ENCODE measurements at regions not wholly inside any gene's neighbourhood (a gene's known extent, or its start where the extent isn't known, plus 50 kb on each side); places are given as distances from the start of the nearest gene placed in this dataset.

- TF ChIP-seq, protein P1, sequence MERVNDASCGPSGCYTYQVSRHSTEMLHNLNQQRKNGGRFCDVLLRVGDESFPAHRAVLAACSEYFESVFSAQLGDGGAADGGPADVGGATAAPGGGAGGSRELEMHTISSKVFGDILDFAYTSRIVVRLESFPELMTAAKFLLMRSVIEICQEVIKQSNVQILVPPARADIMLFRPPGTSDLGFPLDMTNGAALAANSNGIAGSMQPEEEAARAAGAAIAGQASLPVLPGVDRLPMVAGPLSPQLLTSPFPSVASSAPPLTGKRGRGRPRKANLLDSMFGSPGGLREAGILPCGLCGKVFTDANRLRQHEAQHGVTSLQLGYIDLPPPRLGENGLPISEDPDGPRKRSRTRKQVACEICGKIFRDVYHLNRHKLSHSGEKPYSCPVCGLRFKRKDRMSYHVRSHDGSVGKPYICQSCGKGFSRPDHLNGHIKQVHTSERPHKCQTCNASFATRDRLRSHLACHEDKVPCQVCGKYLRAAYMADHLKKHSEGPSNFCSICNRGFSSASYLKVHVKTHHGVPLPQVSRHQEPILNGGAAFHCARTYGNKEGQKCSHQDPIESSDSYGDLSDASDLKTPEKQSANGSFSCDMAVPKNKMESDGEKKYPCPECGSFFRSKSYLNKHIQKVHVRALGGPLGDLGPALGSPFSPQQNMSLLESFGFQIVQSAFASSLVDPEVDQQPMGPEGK (CRISPR knock-in tag; IDR thresholded peaks at IDR 0.05; ENCODE audit: borderline replicate concordance): no peak
- TF ChIP-seq CSDC2 (CRISPR knock-in tag; IDR thresholded peaks at IDR 0.05): no peak
- no peak for TF ChIP-seq ZNF565 (CRISPR knock-in tag; conservative IDR thresholded peaks at IDR 0.05; ENCODE audit: low read depth)
- TF ChIP-seq ZNF70 (CRISPR knock-in tag; IDR thresholded peaks at IDR 0.05): no peak
- TF ChIP-seq, protein P2, sequence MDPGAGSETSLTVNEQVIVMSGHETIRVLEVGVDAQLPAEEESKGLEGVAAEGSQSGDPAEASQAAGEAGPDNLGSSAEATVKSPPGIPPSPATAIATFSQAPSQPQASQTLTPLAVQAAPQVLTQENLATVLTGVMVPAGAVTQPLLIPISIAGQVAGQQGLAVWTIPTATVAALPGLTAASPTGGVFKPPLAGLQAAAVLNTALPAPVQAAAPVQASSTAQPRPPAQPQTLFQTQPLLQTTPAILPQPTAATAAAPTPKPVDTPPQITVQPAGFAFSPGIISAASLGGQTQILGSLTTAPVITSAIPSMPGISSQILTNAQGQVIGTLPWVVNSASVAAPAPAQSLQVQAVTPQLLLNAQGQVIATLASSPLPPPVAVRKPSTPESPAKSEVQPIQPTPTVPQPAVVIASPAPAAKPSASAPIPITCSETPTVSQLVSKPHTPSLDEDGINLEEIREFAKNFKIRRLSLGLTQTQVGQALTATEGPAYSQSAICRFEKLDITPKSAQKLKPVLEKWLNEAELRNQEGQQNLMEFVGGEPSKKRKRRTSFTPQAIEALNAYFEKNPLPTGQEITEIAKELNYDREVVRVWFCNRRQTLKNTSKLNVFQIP (CRISPR knock-in tag; IDR thresholded peaks at IDR 0.05; ENCODE audit: borderline replicate concordance, low read depth): no peak
- no peak for TF ChIP-seq ZFP3 (CRISPR knock-in tag; IDR thresholded peaks at IDR 0.05)
- TF ChIP-seq PPARA (CRISPR knock-in tag; IDR thresholded peaks at IDR 0.05; ENCODE audit: borderline replicate concordance): no peak
- TF ChIP-seq ZFP30 (CRISPR knock-in tag; IDR thresholded peaks at IDR 0.05): no peak
- no peak for TF ChIP-seq GLIS3 (CRISPR knock-in tag; IDR thresholded peaks at IDR 0.05)
- TF ChIP-seq ARNTL (CRISPR knock-in tag; IDR thresholded peaks at IDR 0.05; ENCODE audit: borderline replicate concordance, low read depth): no peak
- TF ChIP-seq RARB (CRISPR knock-in tag; IDR thresholded peaks at IDR 0.05): no peak
- no peak for TF ChIP-seq CREB5 (CRISPR knock-in tag; IDR thresholded peaks at IDR 0.05; ENCODE audit: low read depth)
Measured at GRCh38 chr20:4585104-4585753, 101.0 kb upstream of the PRNP start.
